ENCODE measurements at regions not wholly inside any gene's neighbourhood (a gene's known extent, or its start where the extent isn't known, plus 50 kb on each side); places are given as distances from the start of the nearest gene placed in this dataset.

- Histone ChIP-seq H3K27me3 (ENCODE audit: insufficient read depth) (no peaks in the 10 kb centered on the region), H3K27ac (ENCODE audit: low read depth in 2 of 2, low read length in 1 of 2) (no peak overlapping the region), H3K79me2 (ENCODE audit: insufficient read depth) (no peaks in the 10 kb centered on the region), H3K9me3 (no peaks in the 10 kb centered on the region), H3K9me2 (no peaks in the 10 kb centered on the region), H3K4me1 (ENCODE audit: control insufficient read depth in 1 of 2, insufficient read depth in 2 of 2, low read depth in 1 of 2, low read length in 1 of 2) (no peaks in the 10 kb centered on the region; a peak in 1 of 4 replicates), H3K36me3 (replicated peaks in 1 of 2; ENCODE audit: control insufficient read depth in 1 of 2, insufficient read depth in 2 of 2, low read length in 1 of 2) (no peaks in the 10 kb centered on the region), H3F3A (replicated peaks; ENCODE audit: insufficient read depth) (no peaks in the 10 kb centered on the region), H4K20me1 (ENCODE audit: insufficient read depth) (no peaks in the 10 kb centered on the region), H3K4me2 (no peak overlapping the region), H3K4me3 (ENCODE audit: low read depth in 2 of 2, low read length in 1 of 2) (no peak overlapping the region), H3K9ac (no peak overlapping the region), H2AFZ (ENCODE audit: low read depth) (no peak overlapping the region)
- TF ChIP-seq, protein P1, sequence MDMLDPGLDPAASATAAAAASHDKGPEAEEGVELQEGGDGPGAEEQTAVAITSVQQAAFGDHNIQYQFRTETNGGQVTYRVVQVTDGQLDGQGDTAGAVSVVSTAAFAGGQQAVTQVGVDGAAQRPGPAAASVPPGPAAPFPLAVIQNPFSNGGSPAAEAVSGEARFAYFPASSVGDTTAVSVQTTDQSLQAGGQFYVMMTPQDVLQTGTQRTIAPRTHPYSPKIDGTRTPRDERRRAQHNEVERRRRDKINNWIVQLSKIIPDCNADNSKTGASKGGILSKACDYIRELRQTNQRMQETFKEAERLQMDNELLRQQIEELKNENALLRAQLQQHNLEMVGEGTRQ (IDR thresholded peaks at IDR 0.05; ENCODE audit: borderline replicate concordance, low read depth, low read length) = no peak
- TF ChIP-seq MEF2A (IDR thresholded peaks at IDR 0.05; ENCODE audit: borderline replicate concordance, low read depth) (no peak), POLR2AphosphoS5 (IDR thresholded peaks at IDR 0.05; ENCODE audit: low read depth, low read length) (no peak), TEAD4 (IDR thresholded peaks at IDR 0.05; ENCODE audit: borderline replicate concordance, insufficient read depth) (no peak), RAD21 (IDR thresholded peaks at IDR 0.05; ENCODE audit: low read length) (no peak), CHD2 (IDR thresholded peaks at IDR 0.05; ENCODE audit: low read length, partially characterized antibody) (no peak), IRF3 (IDR thresholded peaks at IDR 0.05; ENCODE audit: low read depth, low read length) (no peak), TCF12 (IDR thresholded peaks at IDR 0.05) (no peak)
- TF ChIP-seq, protein P2, sequence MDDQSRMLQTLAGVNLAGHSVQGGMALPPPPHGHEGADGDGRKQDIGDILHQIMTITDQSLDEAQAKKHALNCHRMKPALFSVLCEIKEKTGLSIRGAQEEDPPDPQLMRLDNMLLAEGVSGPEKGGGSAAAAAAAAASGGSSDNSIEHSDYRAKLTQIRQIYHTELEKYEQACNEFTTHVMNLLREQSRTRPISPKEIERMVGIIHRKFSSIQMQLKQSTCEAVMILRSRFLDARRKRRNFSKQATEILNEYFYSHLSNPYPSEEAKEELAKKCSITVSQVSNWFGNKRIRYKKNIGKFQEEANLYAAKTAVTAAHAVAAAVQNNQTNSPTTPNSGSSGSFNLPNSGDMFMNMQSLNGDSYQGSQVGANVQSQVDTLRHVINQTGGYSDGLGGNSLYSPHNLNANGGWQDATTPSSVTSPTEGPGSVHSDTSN (IDR thresholded peaks at IDR 0.05) = no peak
- ChIA-PET CTCF (no interaction called here), POLR2A (no interaction called here)
- WGBS (ENCODE audit: low lambda C conversion rate) = 10% methylated on average over 1 of the region's 1 CpG
- no peak for DNase-seq
These were observed 600.0 kb upstream of the CA10 start for GRCh38 chr17:52758481-52758880.

- H3K27ac ChIP-seq (ENCODE audit: low read depth in 2 of 2, low read length in 1 of 2) = no peak overlapping the region
- ChIA-PET POLR2A (no interaction called here), CTCF (interaction anchor here (1.3 kb wide), 1 partner anchor 18 kb away, joined by 4 read pairs; no protein-coding TSS in a partner anchor)
- no peak for DNase-seq
- no peaks in the 10 kb centered on the region for H3K9me2 ChIP-seq
- no peaks in the 10 kb centered on the region for H3K4me1 ChIP-seq (ENCODE audit: control insufficient read depth in 1 of 2, insufficient read depth in 2 of 2, low read depth in 1 of 2, low read length in 1 of 2)
- H4K20me1 ChIP-seq (ENCODE audit: insufficient read depth) = no peaks in the 10 kb centered on the region
- H3K4me2 ChIP-seq = no peak overlapping the region
- H3K36me3 ChIP-seq (replicated peaks in 1 of 2; ENCODE audit: control insufficient read depth in 1 of 2, insufficient read depth in 2 of 2, low read length in 1 of 2) = no peaks in the 10 kb centered on the region
- H3K27me3 ChIP-seq (ENCODE audit: insufficient read depth) = no peaks in the 10 kb centered on the region
- no peak overlapping the region for H3K4me3 ChIP-seq (ENCODE audit: low read depth in 2 of 2, low read length in 1 of 2)
- H3K9me3 ChIP-seq = no peaks in the 10 kb centered on the region
- H2AFZ ChIP-seq (ENCODE audit: low read depth) = no peak overlapping the region
- H3F3A ChIP-seq (replicated peaks; ENCODE audit: insufficient read depth) = no peaks in the 10 kb centered on the region
- H3K9ac ChIP-seq = no peak overlapping the region
- no peak for TF ChIP-seq TEAD4 (IDR thresholded peaks at IDR 0.05; ENCODE audit: borderline replicate concordance, insufficient read depth)
- TF ChIP-seq EZH2phosphoT487 (IDR thresholded peaks at IDR 0.05; ENCODE audit: borderline replicate concordance, low read depth) = no peak
- no peak for TF ChIP-seq RCOR1 (IDR thresholded peaks at IDR 0.05; ENCODE audit: low read length)
- no peak for TF ChIP-seq SIN3A (IDR thresholded peaks at IDR 0.05; ENCODE audit: borderline replicate concordance, low read depth, low read length)
- no peak for TF ChIP-seq EP300 (IDR thresholded peaks at IDR 0.05; ENCODE audit: borderline replicate concordance in 1 of 2, low read depth in 1 of 2, low read length in 1 of 2)
- TF ChIP-seq, protein P3, sequence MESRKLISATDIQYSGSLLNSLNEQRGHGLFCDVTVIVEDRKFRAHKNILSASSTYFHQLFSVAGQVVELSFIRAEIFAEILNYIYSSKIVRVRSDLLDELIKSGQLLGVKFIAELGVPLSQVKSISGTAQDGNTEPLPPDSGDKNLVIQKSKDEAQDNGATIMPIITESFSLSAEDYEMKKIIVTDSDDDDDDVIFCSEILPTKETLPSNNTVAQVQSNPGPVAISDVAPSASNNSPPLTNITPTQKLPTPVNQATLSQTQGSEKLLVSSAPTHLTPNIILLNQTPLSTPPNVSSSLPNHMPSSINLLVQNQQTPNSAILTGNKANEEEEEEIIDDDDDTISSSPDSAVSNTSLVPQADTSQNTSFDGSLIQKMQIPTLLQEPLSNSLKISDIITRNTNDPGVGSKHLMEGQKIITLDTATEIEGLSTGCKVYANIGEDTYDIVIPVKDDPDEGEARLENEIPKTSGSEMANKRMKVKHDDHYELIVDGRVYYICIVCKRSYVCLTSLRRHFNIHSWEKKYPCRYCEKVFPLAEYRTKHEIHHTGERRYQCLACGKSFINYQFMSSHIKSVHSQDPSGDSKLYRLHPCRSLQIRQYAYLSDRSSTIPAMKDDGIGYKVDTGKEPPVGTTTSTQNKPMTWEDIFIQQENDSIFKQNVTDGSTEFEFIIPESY (IDR thresholded peaks at IDR 0.05; ENCODE audit: borderline replicate concordance, low read depth) = no peak
- TF ChIP-seq RFX5 (IDR thresholded peaks at IDR 0.05; ENCODE audit: low read length) = no peak
- TF ChIP-seq MAX (IDR thresholded peaks at IDR 0.05; ENCODE audit: low read depth) = no peak
- TF ChIP-seq CTCF (IDR thresholded peaks at IDR 0.05) = no peak
- H3K79me2 ChIP-seq (ENCODE audit: insufficient read depth) = no peaks in the 10 kb centered on the region
These were observed 598.2 kb upstream of the CA10 start for GRCh38 chr17:52756746-52757145.
